Colonic mucosa (tissue), 4 donors: ENCODE measurements at regions not wholly inside any gene's neighbourhood (a gene's known extent, or its start where the extent isn't known, plus 50 kb on each side); places are given as distances from the start of the nearest gene placed in this dataset.

Source experiments
- DNase-seq: peaks from one replicate; pipeline ENCODE4 v3.0.0-alpha.2; 2020
- H3K27ac ChIP-seq: fragments of 200-600 bp; one replicate; pipeline ENCODE4 v1.8.0; 2021
- H3K27me3 ChIP-seq: fragments of 200-600 bp; one replicate; pipeline ENCODE4 v1.8.0; 2021
- H3K36me3 ChIP-seq: fragments of 200-600 bp; one replicate; pipeline ENCODE4 v1.8.0; 2021
- H3K4me1 ChIP-seq: fragments of 200-600 bp; one replicate; pipeline ENCODE4 v1.8.0; 2021; ENCODE audit warnings: mild to moderate bottlenecking
- H3K4me3 ChIP-seq: fragments of 200-600 bp; one replicate; pipeline ENCODE4 v1.8.0; 2021
- H3K9ac ChIP-seq, 2 donors: one replicate each; pipeline ENCODE4 v1.7.0; 2013; ENCODE audit warnings: control low read depth in 2 of 2, low read depth in 2 of 2, low read length in 2 of 2
- H3K9me3 ChIP-seq: fragments of 200-600 bp; one replicate; pipeline ENCODE4 v1.8.0; 2021
- CTCF ChIP-seq: fragments of 200-600 bp; IDR thresholded peaks from one replicate; pipeline ENCODE4 v1.8.0; 2022; ENCODE audit warnings: antibody characterized with exemption, mild to moderate bottlenecking
- intact Hi-C: fragments of 100-400 bp; cut with DNase I; formaldehyde crosslinking; loops from one replicate; pipeline ENCODE4 v1.14.1; 2022
- donor health status: healthy.
- donor health status: DM: no; HTN: no; CAD: no.
- donor health status: DM: no; HTN: no; CAD: no.

DNA sequence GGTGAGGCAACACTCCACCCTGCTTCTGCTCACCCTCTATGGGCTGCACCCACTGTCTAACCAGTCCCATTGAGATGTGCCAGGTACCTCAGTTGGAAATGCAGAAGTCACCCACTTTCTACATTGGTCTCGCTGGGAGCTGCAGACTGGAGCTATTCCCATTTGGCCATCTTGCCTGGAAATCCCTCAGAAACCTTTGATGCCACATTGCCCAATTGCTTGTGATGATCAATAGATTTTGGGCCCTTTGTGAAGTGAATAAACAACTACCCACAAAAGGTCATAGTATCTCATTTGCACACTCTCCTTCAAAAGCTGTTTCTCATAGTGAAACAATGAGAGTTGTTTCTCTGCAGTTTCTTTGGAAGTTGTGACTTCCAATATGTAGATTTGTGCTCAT, 742.9 kb downstream of the INHBA start:
- H3K4me1 ChIP-seq, result no peaks in the 10 kb centered on the region
- no peak for DNase-seq
- no peaks in the 10 kb centered on the region for H3K9me3 ChIP-seq
- no peaks in the 10 kb centered on the region for H3K36me3 ChIP-seq
- H3K27me3 ChIP-seq, result no peaks in the 10 kb centered on the region
- TF ChIP-seq CTCF, result no peak
- no peak overlapping the region for H3K27ac ChIP-seq
- intact Hi-C loops, result no loop called here
- H3K4me3 ChIP-seq, result no peak overlapping the region
- no peak overlapping the region for H3K9ac ChIP-seq

DNA sequence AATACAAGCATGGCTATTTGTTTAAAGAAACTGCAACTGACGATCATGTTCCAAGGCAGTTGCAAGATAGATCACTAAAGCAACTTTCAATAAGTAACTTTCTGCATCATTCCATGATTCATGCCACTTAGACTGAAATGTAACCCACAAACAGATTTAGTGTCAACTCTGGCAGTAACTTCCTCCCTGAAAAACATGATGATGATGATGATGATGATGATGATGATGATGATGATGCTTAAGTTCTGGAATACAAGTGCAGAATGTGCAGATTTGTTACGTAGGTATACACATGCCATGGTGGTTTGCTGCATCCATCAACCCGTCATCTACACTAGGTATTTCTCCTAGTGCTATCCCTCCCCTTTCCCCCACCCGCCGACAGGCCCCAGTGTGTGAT, 754.7 kb downstream of the INHBA start:
- H3K27me3 ChIP-seq, result no peaks in the 10 kb centered on the region
- no peaks in the 10 kb centered on the region for H3K36me3 ChIP-seq
- H3K9me3 ChIP-seq, result no peaks in the 10 kb centered on the region
- intact Hi-C loops, result no loop called here
- no peak for DNase-seq
- H3K4me3 ChIP-seq, result no peak overlapping the region
- no peak overlapping the region for H3K27ac ChIP-seq
- H3K4me1 ChIP-seq, result no peaks in the 10 kb centered on the region
- no peak overlapping the region for H3K9ac ChIP-seq
- TF ChIP-seq CTCF, result no peak

DNA sequence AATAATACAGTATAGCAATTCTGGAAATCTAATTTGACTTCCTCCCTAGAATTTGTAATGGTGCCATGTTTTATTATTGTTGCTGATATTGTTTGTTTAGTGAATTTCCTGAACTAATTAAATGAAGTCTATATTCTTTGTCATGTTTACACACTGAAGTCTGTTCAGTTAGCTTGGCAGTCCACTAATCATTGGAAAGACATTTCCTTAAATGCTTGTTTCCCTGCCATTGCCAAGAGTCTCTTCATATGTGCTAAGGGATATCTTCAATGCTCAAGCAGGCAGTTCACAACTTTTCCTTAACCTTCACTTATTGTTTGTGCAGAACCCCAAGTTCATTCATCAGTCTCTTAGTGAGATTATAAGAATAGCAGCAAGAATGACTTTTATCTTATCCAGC, 755.3 kb downstream of the INHBA start:
- H3K4me3 ChIP-seq, result no peak overlapping the region
- no peaks in the 10 kb centered on the region for H3K36me3 ChIP-seq
- DNase-seq, result no peak
- TF ChIP-seq CTCF, result no peak
- intact Hi-C loops, result no loop called here
- H3K4me1 ChIP-seq, result no peaks in the 10 kb centered on the region
- no peak overlapping the region for H3K27ac ChIP-seq
- H3K9ac ChIP-seq, result no peak overlapping the region
- no peaks in the 10 kb centered on the region for H3K9me3 ChIP-seq
- no peaks in the 10 kb centered on the region for H3K27me3 ChIP-seq

- no peak overlapping the region for H3K4me3 ChIP-seq
- no peak overlapping the region for H3K27ac ChIP-seq
- intact Hi-C loops, result no loop called here
- no peak overlapping the region for H3K9ac ChIP-seq
- H3K27me3 ChIP-seq, result no peaks in the 10 kb centered on the region
- no peak for TF ChIP-seq CTCF
- no peaks in the 10 kb centered on the region for H3K36me3 ChIP-seq
- no peaks in the 10 kb centered on the region for H3K9me3 ChIP-seq
- no peak for DNase-seq
- H3K4me1 ChIP-seq, result no peaks in the 10 kb centered on the region
These were observed 756.3 kb downstream of the INHBA start for GRCh38 chr7:40946549-40946948.

- no peak for TF ChIP-seq CTCF
- H3K27ac ChIP-seq, result no peak overlapping the region
- intact Hi-C loops, result no loop called here
- no peak for DNase-seq
- no peak overlapping the region for H3K4me3 ChIP-seq
- H3K9ac ChIP-seq, result no peak overlapping the region
- no peaks in the 10 kb centered on the region for H3K36me3 ChIP-seq
- H3K27me3 ChIP-seq, result no peaks in the 10 kb centered on the region
- no peaks in the 10 kb centered on the region for H3K4me1 ChIP-seq
- no peaks in the 10 kb centered on the region for H3K9me3 ChIP-seq
These were observed 757.1 kb downstream of the INHBA start for GRCh38 chr7:40945788-40946187.

DNA sequence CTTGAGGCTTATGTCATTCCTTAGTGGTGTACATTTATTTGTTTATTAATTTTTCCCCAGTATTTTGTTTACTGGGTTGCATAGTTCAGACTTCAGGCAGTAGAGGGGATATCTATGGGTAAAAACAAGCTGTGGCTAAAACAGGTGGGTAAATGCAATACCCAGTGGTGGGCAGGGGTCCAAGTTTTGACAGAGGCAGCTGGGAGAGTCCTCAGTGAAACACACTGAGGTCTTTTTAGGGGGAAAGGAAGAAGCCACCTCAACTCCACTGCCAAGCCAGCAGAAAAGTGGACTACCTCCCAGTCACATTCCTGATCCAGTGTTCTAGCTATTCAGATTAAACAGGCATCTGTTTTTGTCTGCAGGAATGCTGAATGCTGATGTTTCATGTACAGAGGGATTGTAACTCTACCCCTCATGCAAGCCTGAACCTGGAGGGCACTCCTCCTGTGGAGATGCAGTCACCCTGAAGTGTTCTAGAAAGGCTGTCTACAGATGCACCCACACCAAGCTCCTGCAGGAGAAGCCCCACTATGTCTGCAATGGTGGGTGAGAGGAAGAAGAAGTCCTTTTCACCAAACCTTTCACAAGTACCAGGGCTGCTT, 757.8 kb downstream of the INHBA start:
- no peak overlapping the region for H3K27ac ChIP-seq
- H3K27me3 ChIP-seq, result no peaks in the 10 kb centered on the region
- H3K9me3 ChIP-seq, result no peaks in the 10 kb centered on the region
- intact Hi-C loops, result no loop called here
- no peaks in the 10 kb centered on the region for H3K4me1 ChIP-seq
- H3K36me3 ChIP-seq, result no peaks in the 10 kb centered on the region
- no peak overlapping the region for H3K4me3 ChIP-seq
- DNase-seq, result no peak
- no peak for TF ChIP-seq CTCF
- no peak overlapping the region for H3K9ac ChIP-seq
